PFSK-1 (cell line): ENCODE measurements at regions not wholly inside any gene's neighbourhood (a gene's known extent, or its start where the extent isn't known, plus 50 kb on each side); places are given as distances from the start of the nearest gene placed in this dataset.

Experiments
- POLR2AphosphoS5 ChIP-seq: IDR thresholded peaks from 2 replicates; pipeline ENCODE4 v1.6.1; 2012; ENCODE audit warnings: low read depth, mild to moderate bottlenecking, control low read depth, low read length, moderate library complexity
- REST ChIP-seq, 2 experiments: IDR thresholded peaks; 2 replicates each; pipeline versions ENCODE4 v1.6.1 to v1.8.0; 2011 to 2012; ENCODE audit warnings: low read depth in 2 of 2, low read length in 2 of 2, control low read depth in 1 of 2, inconsistent platforms in 1 of 2, mild to moderate bottlenecking in 1 of 2, moderate library complexity in 1 of 2; ENCODE audit not compliant: insufficient read depth in 1 of 2
- SIN3A ChIP-seq: IDR thresholded peaks from 2 replicates; pipeline ENCODE4 v1.6.1; 2012; ENCODE audit warnings: mild to moderate bottlenecking, low read length, moderate library complexity, borderline replicate concordance; ENCODE audit not compliant: insufficient read depth

GRCh38 chr3:168747697-168748096 is 652.0 kb upstream of the GOLIM4 start:
- TF ChIP-seq POLR2AphosphoS5: no peak
- no peak for TF ChIP-seq SIN3A
- no peak for TF ChIP-seq REST (IDR thresholded peaks at IDR 0.05; ENCODE audit: insufficient read depth in 1 of 2, low read depth in 2 of 2, low read length in 2 of 2)
